Mesenchymal stem cell (in vitro differentiated cells and primary cell): ENCODE measurements at regions not wholly inside any gene's neighbourhood (a gene's known extent, or its start where the extent isn't known, plus 50 kb on each side); places are given as distances from the start of the nearest gene placed in this dataset.

Experiments
- DNase-seq: peaks from one replicate; pipeline ENCODE4 v3.0.0-alpha.2; 2013
- H2AFZ ChIP-seq: one replicate; pipeline ENCODE4 v1.6.1; 2013; ENCODE audit warnings: low read depth, mild to moderate bottlenecking, control low read depth, inconsistent platforms, low read length, moderate library complexity
- H2AK5ac ChIP-seq: 2 replicates; pipeline ENCODE4 v1.6.1; 2013; ENCODE audit warnings: low read length, moderate library complexity, mild to moderate bottlenecking, inconsistent platforms; ENCODE audit not compliant: severe bottlenecking
- H2BK120ac ChIP-seq: one replicate; pipeline ENCODE4 v1.6.1; 2013; ENCODE audit warnings: low read depth, mild to moderate bottlenecking, inconsistent platforms, low read length, moderate library complexity
- H2BK12ac ChIP-seq, 2 experiments: one replicate each; pipeline ENCODE4 v1.6.1; 2013; ENCODE audit warnings: inconsistent platforms in 2 of 2, low read length in 2 of 2, mild to moderate bottlenecking in 2 of 2, moderate library complexity in 2 of 2, control low read depth in 1 of 2
- H2BK15ac ChIP-seq: one replicate; pipeline ENCODE4 v1.6.1; 2013; ENCODE audit warnings: mild to moderate bottlenecking, low read depth, inconsistent platforms; ENCODE audit not compliant: poor library complexity, severe bottlenecking
- H2BK5ac ChIP-seq: 2 replicates; pipeline ENCODE4 v1.6.1; 2013; ENCODE audit warnings: low read depth, mild to moderate bottlenecking, low read length, control low read depth, inconsistent platforms; ENCODE audit not compliant: poor library complexity, severe bottlenecking
- H3K14ac ChIP-seq, 2 experiments: one replicate each; pipeline ENCODE4 v1.6.1; 2013; ENCODE audit warnings: inconsistent platforms in 2 of 2, low read length in 2 of 2, control low read depth in 1 of 2, mild to moderate bottlenecking in 1 of 2, moderate library complexity in 1 of 2
- H3K18ac ChIP-seq, 2 experiments: one replicate each; pipeline ENCODE4 v1.6.1; 2013; ENCODE audit warnings: inconsistent platforms in 2 of 2, low read length in 2 of 2, control low read depth in 1 of 2, low read depth in 1 of 2, mild to moderate bottlenecking in 1 of 2
- H3K23ac ChIP-seq, 2 experiments: one replicate each; pipeline ENCODE4 v1.6.1; 2013; ENCODE audit warnings: inconsistent platforms in 2 of 2, low read length in 2 of 2, mild to moderate bottlenecking in 2 of 2, moderate library complexity in 2 of 2, control low read depth in 1 of 2
- H3K27ac ChIP-seq: 2 replicates; pipeline ENCODE4 v1.5.1; 2013; ENCODE audit warnings: mild to moderate bottlenecking, moderate library complexity, low read length, control low read depth, inconsistent platforms; ENCODE audit not compliant: poor library complexity, severe bottlenecking
- H3K27me3 ChIP-seq, 2 experiments: 2 replicates each; pipeline versions ENCODE4 v1.6.1 to v1.7.0; 2013; ENCODE audit warnings: low read length in 2 of 2, mild to moderate bottlenecking in 2 of 2, moderate library complexity in 2 of 2, control low read depth in 1 of 2, inconsistent platforms in 1 of 2; ENCODE audit not compliant: control insufficient read depth in 1 of 2, insufficient read depth in 1 of 2
- H3K36me3 ChIP-seq, 2 experiments: 2 replicates each; pipeline versions ENCODE4 v1.6.1 to v1.7.0; 2013; ENCODE audit warnings: low read length in 2 of 2, control low read depth in 1 of 2, inconsistent platforms in 1 of 2, low read depth in 1 of 2, mild to moderate bottlenecking in 1 of 2; ENCODE audit not compliant: insufficient read depth in 2 of 2, control insufficient read depth in 1 of 2
- H3K4ac ChIP-seq, 2 experiments: one replicate each; pipeline ENCODE4 v1.6.1; 2013; ENCODE audit warnings: inconsistent platforms in 2 of 2, low read length in 2 of 2, mild to moderate bottlenecking in 2 of 2, moderate library complexity in 2 of 2, control low read depth in 1 of 2, low read depth in 1 of 2
- H3K4me1 ChIP-seq: 2 replicates; pipeline ENCODE4 v1.6.1; 2013; ENCODE audit warnings: low read depth, low read length, control low read depth; ENCODE audit not compliant: control insufficient read depth, insufficient read depth
- H3K4me2 ChIP-seq: 2 replicates; pipeline ENCODE4 v1.6.1; 2013; ENCODE audit warnings: low read length, mild to moderate bottlenecking, inconsistent platforms; ENCODE audit not compliant: poor library complexity, severe bottlenecking
- H3K4me3 ChIP-seq, 2 experiments: 2 replicates each; pipeline versions ENCODE4 v1.5.1 to v1.7.0; 2013; ENCODE audit warnings: low read length in 2 of 2, mild to moderate bottlenecking in 2 of 2, control low read depth in 1 of 2, low read depth in 1 of 2; ENCODE audit not compliant: insufficient read depth in 1 of 2
- H3K79me1 ChIP-seq: replicated peaks from 2 replicates; pipeline ENCODE4 v1.6.1; 2013; ENCODE audit warnings: mild to moderate bottlenecking, control low read depth, low read length, inconsistent platforms; ENCODE audit not compliant: poor library complexity, severe bottlenecking
- H3K9ac ChIP-seq: 2 replicates; pipeline ENCODE4 v1.7.0; 2013; ENCODE audit warnings: mild to moderate bottlenecking, low read length, moderate library complexity
- H3K9me3 ChIP-seq: 2 replicates; pipeline ENCODE4 v1.7.0; 2013; ENCODE audit warnings: mild to moderate bottlenecking, low read length; ENCODE audit not compliant: control insufficient read depth
- H4K8ac ChIP-seq: one replicate; pipeline ENCODE4 v1.6.1; 2013; ENCODE audit warnings: inconsistent platforms, mild to moderate bottlenecking, low read length, moderate library complexity
- H4K91ac ChIP-seq: one replicate; pipeline ENCODE4 v1.6.1; 2013; ENCODE audit warnings: mild to moderate bottlenecking, low read length, inconsistent platforms
- WGBS: methylation state at CpG from one replicate; pipeline ENCODE4 v1.1.7; 2013; ENCODE audit warnings: mixed read lengths; 5-methylcytosine and 5-hydroxymethylcytosine counted together

- H2BK120ac ChIP-seq, result no peak overlapping the region
- no peak overlapping the region for H3K9ac ChIP-seq
- no peaks in the 10 kb centered on the region for H3K27me3 ChIP-seq
- no peaks in the 10 kb centered on the region for H3K4me1 ChIP-seq
- no peak overlapping the region for H4K8ac ChIP-seq
- no peaks in the 10 kb centered on the region for H3K36me3 ChIP-seq
- H4K91ac ChIP-seq, result no peak overlapping the region
- no peaks in the 10 kb centered on the region for H3K79me1 ChIP-seq
- no peak overlapping the region for H2AK5ac ChIP-seq
- H3K23ac ChIP-seq, result no peak overlapping the region
- no peak overlapping the region for H3K4ac ChIP-seq
- H3K4me3 ChIP-seq, result no peak overlapping the region
- H2BK12ac ChIP-seq, result no peak overlapping the region
- peaks cover 5% of the 10 kb centered on the region for H3K9me3 ChIP-seq
- peak; percentile 87 for DNase-seq
- H3K14ac ChIP-seq, result no peak overlapping the region
- peak overlapping the region in 1 of 2 experiments; percentile 18 for H3K18ac ChIP-seq
- no peak overlapping the region for H2AFZ ChIP-seq
- H3K27ac ChIP-seq, result no peak overlapping the region
- H3K4me2 ChIP-seq, result no peak overlapping the region
- no peak overlapping the region for H2BK15ac ChIP-seq
- 59% methylated on average over 5 of the region's 5 CpGs for WGBS
- no peak overlapping the region for H2BK5ac ChIP-seq
These were observed 361.8 kb upstream of the UBE2E3 start for GRCh38 chr2:180618570-180618969.

- Histone ChIP-seq H3K27me3 (no peaks in the 10 kb centered on the region), H3K9me3 (peaks cover 5% of the 10 kb centered on the region), H2AK5ac (no peak overlapping the region), H3K14ac (no peak overlapping the region), H3K9ac (no peak overlapping the region), H4K91ac (no peak overlapping the region), H3K36me3 (no peaks in the 10 kb centered on the region), H2BK15ac (no peak overlapping the region), H3K4me2 (no peak overlapping the region), H2BK120ac (no peak overlapping the region), H3K4me3 (no peak overlapping the region), H3K4ac (no peak overlapping the region), H3K23ac (no peak overlapping the region), H3K4me1 (no peaks in the 10 kb centered on the region), H4K8ac (no peak overlapping the region), H2BK12ac (no peak overlapping the region), H3K18ac (no peak overlapping the region), H3K79me1 (no peaks in the 10 kb centered on the region), H2AFZ (no peak overlapping the region), H2BK5ac (no peak overlapping the region), H3K27ac (no peak overlapping the region)
- no peak for DNase-seq
- 96% methylated on average over 2 of the region's 2 CpGs for WGBS
These were observed 365.6 kb upstream of the UBE2E3 start for GRCh38 chr2:180614776-180615175.

- H2AFZ ChIP-seq, result no peak overlapping the region
- H3K9me3 ChIP-seq, result no peaks in the 10 kb centered on the region
- H2BK120ac ChIP-seq, result no peak overlapping the region
- no peak for DNase-seq
- no peaks in the 10 kb centered on the region for H3K4me1 ChIP-seq
- H3K23ac ChIP-seq, result no peak overlapping the region
- WGBS, result over 99% methylated on average over 3 of the region's 3 CpGs
- H3K4ac ChIP-seq, result no peak overlapping the region
- H3K4me3 ChIP-seq, result no peak overlapping the region
- no peak overlapping the region for H2BK5ac ChIP-seq
- no peak overlapping the region for H2AK5ac ChIP-seq
- H3K27ac ChIP-seq, result no peak overlapping the region
- H4K91ac ChIP-seq, result no peak overlapping the region
- no peaks in the 10 kb centered on the region for H3K27me3 ChIP-seq
- H3K18ac ChIP-seq, result no peak overlapping the region
- no peaks in the 10 kb centered on the region for H3K36me3 ChIP-seq
- H3K14ac ChIP-seq, result no peak overlapping the region
- H4K8ac ChIP-seq, result no peak overlapping the region
- no peak overlapping the region for H3K9ac ChIP-seq
- peak overlapping the region; percentile 22 for H3K4me2 ChIP-seq
- H2BK12ac ChIP-seq, result no peak overlapping the region
- no peaks in the 10 kb centered on the region for H3K79me1 ChIP-seq
- no peak overlapping the region for H2BK15ac ChIP-seq
These were observed 370.6 kb upstream of the UBE2E3 start for GRCh38 chr2:180609626-180610340.

DNA sequence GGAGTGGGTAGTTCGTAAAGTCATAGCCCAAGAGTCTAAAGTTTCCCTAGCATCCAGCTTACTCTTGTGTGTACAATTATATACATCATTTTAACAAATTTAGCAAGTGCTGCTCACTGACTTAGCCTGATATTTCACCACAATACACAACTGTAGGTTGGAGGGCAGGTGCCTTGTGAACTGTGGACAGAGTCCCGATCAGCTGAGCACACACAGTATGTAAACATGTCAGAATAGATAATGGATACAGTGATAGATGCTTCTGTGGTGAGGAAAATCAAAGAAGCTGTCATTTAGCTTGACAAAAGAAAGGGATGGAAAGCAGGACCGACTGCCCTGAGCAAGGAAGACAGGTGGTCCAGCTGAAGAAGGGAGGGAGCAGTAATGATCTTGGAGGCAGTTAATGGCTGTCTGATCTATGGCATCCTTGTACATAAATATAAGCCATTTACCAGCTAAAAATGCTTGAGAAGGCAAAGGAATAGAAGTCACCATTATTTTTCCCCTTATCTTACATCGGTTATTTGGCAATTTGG lies 372.8 kb upstream of the UBE2E3 start:
- Histone ChIP-seq H3K14ac (no peak overlapping the region), H3K4me1 (no peaks in the 10 kb centered on the region), H2BK12ac (no peak overlapping the region), H3K27me3 (no peaks in the 10 kb centered on the region), H3K9ac (no peak overlapping the region), H4K8ac (no peak overlapping the region), H2BK120ac (no peak overlapping the region), H2AK5ac (no peak overlapping the region), H3K4ac (no peak overlapping the region), H3K36me3 (no peaks in the 10 kb centered on the region), H3K23ac (no peak overlapping the region), H2BK5ac (no peak overlapping the region), H3K79me1 (no peaks in the 10 kb centered on the region), H3K18ac (no peak overlapping the region), H3K27ac (no peak overlapping the region), H3K4me2 (no peak overlapping the region), H2AFZ (no peak overlapping the region), H3K9me3 (no peaks in the 10 kb centered on the region), H4K91ac (no peak overlapping the region), H2BK15ac (no peak overlapping the region), H3K4me3 (no peak overlapping the region)
- WGBS, result 40% methylated on average over 2 of the region's 4 CpGs
- DNase-seq, result no peak
